ENCODE measurements at regions not wholly inside any gene's neighbourhood (a gene's known extent, or its start where the extent isn't known, plus 50 kb on each side); places are given as distances from the start of the nearest gene placed in this dataset.

DNA sequence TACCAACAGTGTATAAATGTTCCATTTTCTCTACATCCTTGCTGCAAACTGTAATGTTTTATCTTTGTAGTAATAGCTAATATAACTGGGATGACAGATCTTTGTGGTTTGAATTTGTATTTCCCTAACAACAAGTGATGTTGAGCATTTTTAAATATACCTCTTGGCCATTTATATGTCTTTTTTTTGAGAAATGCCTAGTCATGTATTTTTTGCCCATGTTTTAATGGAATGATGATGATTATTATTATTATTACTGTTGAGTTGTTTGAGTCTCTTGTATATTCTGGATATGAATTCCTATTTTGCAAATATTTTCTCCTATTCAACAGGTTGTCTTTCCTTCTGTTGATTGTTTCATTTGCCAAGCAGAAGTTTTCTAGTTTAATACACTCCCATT, 654.9 kb downstream of the ZPLD1 start:
- ATAC-seq (no peak), DNase-seq (no peak)
- H3K36me3 ChIP-seq: no peaks in the 10 kb centered on the region
- peaks cover 0 to 23% of the 10 kb centered on the region in 2 donors for H3K9me3 ChIP-seq
- no peaks in the 10 kb centered on the region for H3K27me3 ChIP-seq
- no peaks in the 10 kb centered on the region for H3K4me1 ChIP-seq
- TF ChIP-seq, protein P1, sequence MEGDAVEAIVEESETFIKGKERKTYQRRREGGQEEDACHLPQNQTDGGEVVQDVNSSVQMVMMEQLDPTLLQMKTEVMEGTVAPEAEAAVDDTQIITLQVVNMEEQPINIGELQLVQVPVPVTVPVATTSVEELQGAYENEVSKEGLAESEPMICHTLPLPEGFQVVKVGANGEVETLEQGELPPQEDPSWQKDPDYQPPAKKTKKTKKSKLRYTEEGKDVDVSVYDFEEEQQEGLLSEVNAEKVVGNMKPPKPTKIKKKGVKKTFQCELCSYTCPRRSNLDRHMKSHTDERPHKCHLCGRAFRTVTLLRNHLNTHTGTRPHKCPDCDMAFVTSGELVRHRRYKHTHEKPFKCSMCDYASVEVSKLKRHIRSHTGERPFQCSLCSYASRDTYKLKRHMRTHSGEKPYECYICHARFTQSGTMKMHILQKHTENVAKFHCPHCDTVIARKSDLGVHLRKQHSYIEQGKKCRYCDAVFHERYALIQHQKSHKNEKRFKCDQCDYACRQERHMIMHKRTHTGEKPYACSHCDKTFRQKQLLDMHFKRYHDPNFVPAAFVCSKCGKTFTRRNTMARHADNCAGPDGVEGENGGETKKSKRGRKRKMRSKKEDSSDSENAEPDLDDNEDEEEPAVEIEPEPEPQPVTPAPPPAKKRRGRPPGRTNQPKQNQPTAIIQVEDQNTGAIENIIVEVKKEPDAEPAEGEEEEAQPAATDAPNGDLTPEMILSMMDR (IDR thresholded peaks at IDR 0.05): no peak
- intact Hi-C loops (cut with DNase I): no loop called here
- no peak overlapping the region for H3K27ac ChIP-seq
- no peak overlapping the region for H3K4me3 ChIP-seq

DNA sequence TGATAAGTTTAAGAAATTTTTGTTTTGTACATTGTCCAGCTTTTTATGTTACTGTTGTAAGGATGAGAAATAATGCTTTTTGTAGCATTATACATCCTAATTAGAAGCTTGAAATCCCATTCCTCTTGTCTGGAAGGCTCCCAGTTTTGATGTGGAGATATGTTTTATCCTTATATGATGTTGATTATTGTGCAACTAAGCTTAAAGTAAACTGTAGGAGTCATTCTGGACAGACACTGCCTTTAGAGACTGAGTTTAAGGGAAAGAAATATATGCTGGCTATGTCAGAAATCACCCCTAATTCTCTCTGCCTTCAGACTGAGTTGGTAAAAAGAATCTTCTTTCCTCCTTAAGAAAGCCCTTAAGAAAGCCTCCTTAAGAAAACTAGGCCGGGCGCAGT, 670.4 kb downstream of the ZPLD1 start:
- Histone ChIP-seq H3K27ac (no peak overlapping the region), H3K27me3 (no peaks in the 10 kb centered on the region), H3K9me3 (no peaks in the 10 kb centered on the region), H3K36me3 (no peaks in the 10 kb centered on the region), H3K4me3 (no peak overlapping the region), H3K4me1 (no peaks in the 10 kb centered on the region)
- no peak for ATAC-seq
- peak in 1 of 4 donors; percentile 24 for DNase-seq
- TF ChIP-seq, protein P1 (IDR thresholded peaks at IDR 0.05): no peak
- intact Hi-C loops (cut with DNase I): no loop called here

DNA sequence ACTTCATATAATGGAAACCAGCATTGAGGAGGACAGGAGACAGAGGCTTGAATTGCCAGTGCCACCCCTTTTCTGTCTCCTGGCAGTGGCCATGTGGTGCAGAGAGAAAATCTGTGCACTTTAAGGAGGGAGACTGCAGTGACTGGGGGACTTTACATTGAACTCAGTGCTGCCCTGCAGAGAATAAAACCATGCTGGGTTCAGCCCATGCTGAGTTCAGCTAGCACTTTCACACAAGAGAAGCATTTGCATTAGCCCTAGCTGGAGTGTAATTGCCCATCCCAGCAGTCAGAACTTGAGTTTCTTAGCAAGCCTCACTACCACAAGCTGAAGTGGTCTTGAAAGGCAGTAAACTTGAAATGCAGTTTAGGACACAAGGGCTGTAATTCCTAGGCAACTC, 677.5 kb downstream of the ZPLD1 start:
- no peaks in the 10 kb centered on the region for H3K9me3 ChIP-seq
- H3K4me3 ChIP-seq: no peak overlapping the region
- no peaks in the 10 kb centered on the region for H3K36me3 ChIP-seq
- H3K27ac ChIP-seq: no peak overlapping the region
- peak in 1 of 4 donors; percentile 7 for DNase-seq
- H3K27me3 ChIP-seq: no peaks in the 10 kb centered on the region
- TF ChIP-seq, protein P1 (IDR thresholded peaks at IDR 0.05): no peak
- intact Hi-C loops (cut with DNase I): no loop called here
- ATAC-seq: no peak
- no peaks in the 10 kb centered on the region for H3K4me1 ChIP-seq

DNA sequence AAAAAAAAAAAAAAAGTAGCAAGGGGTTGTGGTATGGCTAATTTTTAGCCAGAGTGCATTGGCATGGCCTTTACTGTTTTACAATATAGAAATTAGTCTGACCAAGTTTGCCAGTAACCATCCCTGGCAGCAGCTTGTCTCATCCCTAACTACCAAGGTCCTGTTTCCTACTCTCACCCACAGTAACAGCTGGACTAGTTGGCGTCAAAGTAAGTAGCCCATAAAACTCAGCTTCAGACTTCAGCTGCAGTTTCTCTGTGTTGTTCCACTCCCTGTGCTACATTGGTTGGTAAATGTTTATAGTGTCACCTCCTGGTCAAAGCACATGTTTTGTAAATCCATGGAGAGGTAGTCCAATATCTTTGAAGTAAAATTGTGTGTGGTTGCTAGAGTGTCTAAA, 691.3 kb downstream of the ZPLD1 start:
- intact Hi-C loops (cut with DNase I): no loop called here
- Histone ChIP-seq H3K4me1 (no peaks in the 10 kb centered on the region), H3K9me3 (no peaks in the 10 kb centered on the region), H3K36me3 (no peaks in the 10 kb centered on the region), H3K4me3 (no peak overlapping the region), H3K27ac (no peak overlapping the region), H3K27me3 (no peaks in the 10 kb centered on the region)
- no peak for ATAC-seq
- TF ChIP-seq, protein P1 (IDR thresholded peaks at IDR 0.05): no peak
- DNase-seq: no peak

DNA sequence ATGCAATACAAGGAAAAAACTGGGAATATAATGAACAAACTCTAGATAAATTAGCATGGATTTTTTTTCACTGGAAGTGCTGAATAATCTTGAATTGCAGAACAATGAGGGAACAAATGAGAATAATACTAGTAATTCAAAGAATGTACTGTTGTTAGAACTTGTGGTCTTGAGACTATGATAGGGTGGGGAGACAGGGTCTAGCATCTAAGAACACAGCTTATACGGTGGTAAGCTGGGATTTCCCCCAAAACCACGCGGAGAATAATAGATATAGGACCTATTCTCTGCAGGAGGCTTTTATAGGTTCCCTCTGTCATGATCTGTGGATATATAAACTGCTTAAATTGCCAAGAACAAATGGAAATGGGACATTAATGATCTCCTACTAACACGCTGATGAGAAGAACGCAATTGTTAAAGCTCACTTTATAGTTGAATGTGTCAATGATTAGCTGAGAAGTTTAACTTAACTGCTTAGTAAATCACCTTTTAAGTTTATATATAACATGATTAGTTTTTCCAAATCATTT, 692.3 kb downstream of the ZPLD1 start:
- DNase-seq: no peak
- no peaks in the 10 kb centered on the region for H3K36me3 ChIP-seq

More for the DNA sequence above, 692.3 kb downstream of the ZPLD1 start:
- H3K4me3 ChIP-seq: no peak overlapping the region
- no peak overlapping the region for H3K27ac ChIP-seq
- H3K27me3 ChIP-seq: no peaks in the 10 kb centered on the region
- intact Hi-C loops (cut with DNase I): no loop called here
- no peak for ATAC-seq
- no peaks in the 10 kb centered on the region for H3K9me3 ChIP-seq
- TF ChIP-seq, protein P1 (IDR thresholded peaks at IDR 0.05): no peak
- H3K4me1 ChIP-seq: no peaks in the 10 kb centered on the region

All from left lung (tissue), 4 donors.